HuH-7.5 (cell line): ENCODE measurements at regions not wholly inside any gene's neighbourhood (a gene's known extent, or its start where the extent isn't known, plus 50 kb on each side); places are given as distances from the start of the nearest gene placed in this dataset.
"Not testable (repeated sequence)": the region's sequence is repeated elsewhere in the genome, so short reads cannot be mapped to it uniquely, and the experiment has no call there.

Experiments
- DNase-seq: peaks from one replicate; pipeline ENCODE4 v3.0.0; 2011; ENCODE audit warnings: low spot score

- no peak for DNase-seq
Observed at GRCh38 chrX:115911967-115912366, 258.6 kb upstream of the AGTR2 start.

GRCh38 chrX:115912372-115912897 lies 258.1 kb upstream of the AGTR2 start:
- no peak for DNase-seq

DNA sequence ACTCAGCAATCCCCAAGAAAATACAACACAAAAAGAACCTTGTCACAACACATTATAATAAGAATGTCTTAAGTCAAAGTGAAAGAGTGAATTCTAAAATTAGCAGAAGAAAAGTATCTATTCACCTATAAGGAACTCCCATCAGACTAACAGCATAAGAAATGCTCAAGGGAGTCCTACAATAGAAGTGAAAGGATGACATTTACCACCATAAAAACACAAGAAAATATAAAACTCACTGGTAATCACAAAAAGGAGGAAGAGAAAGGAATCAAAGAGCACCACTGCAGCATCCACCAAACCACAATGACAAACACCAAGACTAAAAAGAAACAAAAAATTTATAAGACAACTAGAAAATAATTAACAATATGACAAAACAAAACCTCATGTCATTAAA lies 257.0 kb upstream of the AGTR2 start:
- DNase-seq, result no peak

GRCh38 chrX:115915625-115916024 lies 254.9 kb upstream of the AGTR2 start:
- not testable (repeated sequence) for DNase-seq

GRCh38 chrX:115929480-115929879 lies 241.1 kb upstream of the AGTR2 start:
- no peak for DNase-seq

GRCh38 chrX:115936008-115936407 lies 234.5 kb upstream of the AGTR2 start:
- no peak for DNase-seq

DNA sequence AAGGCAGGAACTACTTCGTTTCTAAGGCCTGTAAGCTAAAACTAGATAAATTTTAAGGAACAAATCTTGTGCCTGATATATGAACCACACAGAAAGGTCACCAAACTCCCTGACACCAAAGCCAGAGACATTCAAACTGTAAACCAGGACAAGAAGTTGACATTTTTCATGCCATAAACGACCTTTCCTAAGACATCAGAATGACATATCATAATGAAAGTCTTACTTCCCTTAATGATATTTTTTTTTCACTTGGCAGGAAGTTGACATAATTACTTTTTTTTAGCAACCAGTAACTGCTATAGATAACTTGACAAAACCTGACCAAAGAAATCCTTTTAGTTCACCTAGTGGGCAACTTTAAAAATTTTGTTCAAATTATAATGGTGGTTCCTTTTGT lies 231.5 kb upstream of the AGTR2 start:
- no peak for DNase-seq

GRCh38 chrX:115939636-115940160 lies 230.8 kb upstream of the AGTR2 start:
- DNase-seq, result no peak

DNA sequence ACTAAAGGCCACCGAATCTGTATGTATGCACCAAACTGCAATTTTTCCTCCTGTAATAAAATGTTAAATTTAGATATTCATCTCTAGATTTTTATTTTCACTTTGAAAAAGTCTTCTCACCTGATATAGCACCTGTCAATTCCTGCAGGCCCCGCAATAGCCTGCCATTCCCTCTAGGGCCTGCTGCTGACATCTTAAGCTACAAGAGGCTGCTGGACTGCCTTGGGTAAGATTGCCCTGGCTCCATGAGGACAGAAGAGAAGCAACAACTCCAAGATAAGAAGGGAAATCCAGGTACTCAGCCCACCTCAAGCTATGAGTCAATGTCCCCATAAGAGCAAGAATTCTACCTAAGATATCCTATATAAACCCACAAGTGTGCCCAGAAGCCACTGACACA lies 230.2 kb upstream of the AGTR2 start:
- DNase-seq, result no peak

GRCh38 chrX:115940888-115941332 lies 229.6 kb upstream of the AGTR2 start:
- no peak for DNase-seq

- no peak for DNase-seq
Observed at GRCh38 chrX:115941388-115941787, 229.2 kb upstream of the AGTR2 start.

DNA sequence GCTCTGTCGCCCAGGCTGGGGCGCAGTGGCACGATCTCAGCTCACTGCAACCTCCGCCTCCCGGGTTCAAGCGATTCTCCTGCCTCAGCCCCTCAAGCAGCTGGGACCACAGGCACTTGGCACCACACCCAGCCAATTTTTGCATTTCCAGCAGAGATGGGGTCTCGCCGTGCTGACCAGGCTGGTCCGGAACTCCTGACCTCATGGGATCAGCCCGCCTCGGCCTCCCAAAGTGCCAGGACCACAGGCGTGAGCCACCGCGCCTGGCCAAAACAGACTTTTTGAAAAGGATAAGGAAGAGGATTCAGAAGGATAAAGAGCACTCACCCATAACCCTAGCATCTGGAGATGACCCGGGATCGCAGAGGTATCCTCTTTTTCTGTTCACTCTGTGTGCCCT lies 224.5 kb upstream of the AGTR2 start:
- DNase-seq, result no peak

- DNase-seq, result no peak
Observed at GRCh38 chrX:115948018-115948923, 222.3 kb upstream of the AGTR2 start.

GRCh38 chrX:115949900-115950822 lies 220.4 kb upstream of the AGTR2 start:
- no peak for DNase-seq

GRCh38 chrX:115952417-115953092 lies 218.0 kb upstream of the AGTR2 start:
- no peak for DNase-seq

DNA sequence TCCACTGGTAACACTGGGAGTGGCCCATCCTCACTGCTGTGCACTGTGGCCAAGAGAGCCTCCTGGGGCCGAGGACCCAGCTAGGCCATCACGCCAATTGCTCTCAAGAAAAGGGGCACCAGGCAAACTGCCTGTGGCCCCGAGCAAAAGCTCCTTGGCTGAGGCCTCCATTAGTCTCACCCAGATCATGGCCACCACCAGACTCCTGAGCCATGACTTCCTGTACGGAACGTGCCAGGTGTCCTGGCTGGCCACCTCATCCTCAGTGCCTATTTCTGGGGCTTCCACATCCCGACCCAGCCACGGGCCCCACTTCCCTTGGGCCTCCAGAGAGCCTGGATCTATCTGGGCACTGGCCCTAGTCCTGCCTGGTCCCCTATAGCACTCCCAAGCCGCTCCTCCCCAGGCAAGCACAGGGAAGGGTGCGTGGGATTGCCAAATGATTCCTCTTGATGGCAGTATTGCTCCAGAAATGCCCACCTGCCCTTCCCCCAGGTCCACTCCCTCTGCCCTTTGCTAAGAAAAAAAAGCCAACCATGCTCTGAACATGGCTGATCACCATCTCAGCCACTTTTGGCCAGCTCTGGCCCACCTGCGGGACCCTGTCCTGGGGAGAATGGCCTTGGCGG lies 212.6 kb upstream of the AGTR2 start:
- no peak for DNase-seq

GRCh38 chrX:115958687-115959359 lies 211.7 kb upstream of the AGTR2 start:
- no peak for DNase-seq

GRCh38 chrX:115960440-115961084 lies 210.0 kb upstream of the AGTR2 start:
- no peak for DNase-seq

DNA sequence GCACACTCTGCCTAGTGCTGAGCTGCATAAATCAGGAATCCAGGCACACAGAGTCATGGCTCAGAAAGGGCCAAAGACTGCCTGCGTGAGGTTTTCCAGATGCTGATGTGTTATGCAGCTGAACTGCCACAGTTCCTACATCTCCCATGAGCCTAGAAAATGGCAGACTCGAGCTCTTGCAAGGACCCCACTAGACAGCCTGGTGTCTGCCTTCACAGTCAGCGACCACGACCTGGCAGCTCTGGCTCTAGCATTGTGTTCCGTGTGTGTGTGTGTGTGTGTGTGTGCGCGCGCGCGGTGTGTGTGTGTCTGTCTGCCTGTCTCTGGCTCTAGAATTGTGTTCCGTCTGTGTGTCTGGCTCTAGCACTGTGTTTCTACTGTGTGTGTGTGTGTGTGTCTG lies 203.6 kb upstream of the AGTR2 start:
- DNase-seq, result no peak
